ENCODE measurements at regions not wholly inside any gene's neighbourhood (a gene's known extent, or its start where the extent isn't known, plus 50 kb on each side); places are given as distances from the start of the nearest gene placed in this dataset.

- no peak for TF ChIP-seq CTCF (IDR thresholded peaks at IDR 0.05)
- POLR2A ChIA-PET, result no interaction called here
- intact Hi-C loops (cut with micrococcal nuclease), result no loop called here
- no peaks in the 10 kb centered on the region for H3K4me1 Mint-ChIP-seq
- H3K27me3 Mint-ChIP-seq, result no peaks in the 10 kb centered on the region
- no peak for DNase-seq
- H3K9me3 Mint-ChIP-seq, result no peaks in the 10 kb centered on the region
- no peak for ATAC-seq (ENCODE audit: low read depth)
- CTCF ChIA-PET, result no interaction called here
- H3K36me3 Mint-ChIP-seq (ENCODE audit: low read depth), result no peaks in the 10 kb centered on the region
- H3K4me3 Mint-ChIP-seq, result no peak overlapping the region
- no peak overlapping the region for H3K27ac Mint-ChIP-seq
Measured at GRCh38 chr12:105985383-105985782, 153.4 kb downstream of the NUAK1 start.

GRCh38 chr12:105986779-105987684 lies 151.7 kb downstream of the NUAK1 start:
- H3K27me3 Mint-ChIP-seq, result no peaks in the 10 kb centered on the region
- intact Hi-C loops (cut with micrococcal nuclease), result no loop called here
- no peaks in the 10 kb centered on the region for H3K9me3 Mint-ChIP-seq
- no peak for ATAC-seq (ENCODE audit: low read depth)
- ChIA-PET CTCF (no interaction called here), POLR2A (no interaction called here)
- DNase-seq, result no peak
- no peaks in the 10 kb centered on the region for H3K4me1 Mint-ChIP-seq
- H3K36me3 Mint-ChIP-seq (ENCODE audit: low read depth), result no peaks in the 10 kb centered on the region
- H3K27ac Mint-ChIP-seq, result no peak overlapping the region
- H3K4me3 Mint-ChIP-seq, result no peak overlapping the region
- TF ChIP-seq CTCF (IDR thresholded peaks at IDR 0.05), result no peak

GRCh38 chr12:105987685-105988035 lies 151.1 kb downstream of the NUAK1 start:
- no peaks in the 10 kb centered on the region for H3K27me3 Mint-ChIP-seq
- DNase-seq, result no peak
- H3K27ac Mint-ChIP-seq, result no peak overlapping the region
- no peaks in the 10 kb centered on the region for H3K4me1 Mint-ChIP-seq
- no peak overlapping the region for H3K4me3 Mint-ChIP-seq
- H3K36me3 Mint-ChIP-seq (ENCODE audit: low read depth), result no peaks in the 10 kb centered on the region
- intact Hi-C loops (cut with micrococcal nuclease), result no loop called here
- ChIA-PET POLR2A (no interaction called here), CTCF (no interaction called here)
- no peaks in the 10 kb centered on the region for H3K9me3 Mint-ChIP-seq
- TF ChIP-seq CTCF (IDR thresholded peaks at IDR 0.05), result no peak
- no peak for ATAC-seq (ENCODE audit: low read depth)

- no peaks in the 10 kb centered on the region for H3K4me1 Mint-ChIP-seq
- POLR2A ChIA-PET, result no interaction called here
- H3K36me3 Mint-ChIP-seq (ENCODE audit: low read depth), result no peaks in the 10 kb centered on the region
- no peak overlapping the region for H3K27ac Mint-ChIP-seq
- peaks cover 5% of the 10 kb centered on the region for H3K27me3 Mint-ChIP-seq
- ATAC-seq (ENCODE audit: low read depth) (no peak), DNase-seq (no peak)
- H3K4me3 Mint-ChIP-seq, result no peak overlapping the region
- intact Hi-C loops (cut with micrococcal nuclease), result no loop called here
- no peaks in the 10 kb centered on the region for H3K9me3 Mint-ChIP-seq
- CTCF ChIA-PET, result no interaction called here
- no peak for TF ChIP-seq CTCF (IDR thresholded peaks at IDR 0.05)
Measured at GRCh38 chr12:105992849-105993740, 145.7 kb downstream of the NUAK1 start.
